Motor neuron (in vitro differentiated cells): ENCODE measurements at regions not wholly inside any gene's neighbourhood (a gene's known extent, or its start where the extent isn't known, plus 50 kb on each side); places are given as distances from the start of the nearest gene placed in this dataset.
A peak's percentile ranks its signal among the peaks of the same experiment; 100 is the strongest.
"Not testable (repeated sequence)": the region's sequence is repeated elsewhere in the genome, so short reads cannot be mapped to it uniquely, and the experiment has no call there.

Experiments used
- ATAC-seq, 8 experiments: fragments of 200-7000 bp; cut with Tn5 transposase; replicated peaks in 6 of 8; 2 replicates each; pipeline ENCODE4 v1.8.0; 2021; ENCODE audit warnings: mild to moderate bottlenecking in 8 of 8, moderate library complexity in 8 of 8
- H3K27ac ChIP-seq, 2 donors: fragments of 250-450 bp; sonication (Bioruptor Pico); 2 replicates each; pipeline ENCODE4 v1.9.0; 2021; ENCODE audit warnings: antibody characterized with exemption in 2 of 2, mild to moderate bottlenecking in 2 of 2, moderate library complexity in 1 of 2
- H3K4me1 ChIP-seq, 2 donors: fragments of 250-450 bp; sonication (Bioruptor Pico); replicated peaks in 1 of 2; 2 replicates each; pipeline ENCODE4 v1.6.1; 2021; ENCODE audit warnings: antibody characterized with exemption in 2 of 2, mild to moderate bottlenecking in 2 of 2, moderate library complexity in 1 of 2
- H3K4me3 ChIP-seq, 5 donors: fragments of 250-450 bp; sonication (Bioruptor Pico); 2 replicates each; pipeline ENCODE4 v1.9.0; 2021; ENCODE audit warnings: antibody characterized with exemption in 5 of 5, mild to moderate bottlenecking in 5 of 5, moderate library complexity in 4 of 5
- WGBS, 10 experiments: fragments of 450-650 bp; shearing (Covaris generic); methylation state at CpG; one replicate each; pipeline ENCODE4 v1.0.0; 2022; 5-methylcytosine and 5-hydroxymethylcytosine counted together
- in situ Hi-C, 9 experiments: fragments of 400-800 bp; cut with MboI; loops; one replicate each; pipeline ENCODE4 v1.15.0; 2021; ENCODE audit warnings: low sequenced_read_pairs in 9 of 9, low pct_unique_long_range_greater_than_20kb in 2 of 9; ENCODE audit not compliant: unreplicated experiment in 9 of 9

DNA sequence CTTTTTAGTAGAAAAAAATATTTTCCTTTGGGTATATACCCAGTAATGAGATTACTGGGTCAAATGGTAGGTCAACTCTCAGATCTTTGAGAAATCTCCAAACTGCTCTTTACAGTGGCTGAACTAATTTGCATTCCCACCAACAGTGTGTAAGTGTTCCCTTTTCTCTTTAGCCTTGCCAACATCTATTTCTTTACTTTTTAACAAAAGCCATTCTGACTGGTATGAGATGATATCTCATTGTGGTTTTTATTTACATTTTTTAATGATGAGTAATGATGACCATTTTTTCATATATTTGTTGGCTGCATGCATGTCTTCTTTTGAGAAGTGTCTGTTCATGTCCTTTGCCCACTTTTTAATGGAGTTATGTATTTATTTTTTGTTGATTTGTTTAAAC lies 1086.2 kb upstream of the GJE1 start:
- H3K27ac ChIP-seq, H3K4me3 ChIP-seq, ATAC-seq, in situ Hi-C loops, H3K4me1 ChIP-seq: not testable (repeated sequence)

DNA sequence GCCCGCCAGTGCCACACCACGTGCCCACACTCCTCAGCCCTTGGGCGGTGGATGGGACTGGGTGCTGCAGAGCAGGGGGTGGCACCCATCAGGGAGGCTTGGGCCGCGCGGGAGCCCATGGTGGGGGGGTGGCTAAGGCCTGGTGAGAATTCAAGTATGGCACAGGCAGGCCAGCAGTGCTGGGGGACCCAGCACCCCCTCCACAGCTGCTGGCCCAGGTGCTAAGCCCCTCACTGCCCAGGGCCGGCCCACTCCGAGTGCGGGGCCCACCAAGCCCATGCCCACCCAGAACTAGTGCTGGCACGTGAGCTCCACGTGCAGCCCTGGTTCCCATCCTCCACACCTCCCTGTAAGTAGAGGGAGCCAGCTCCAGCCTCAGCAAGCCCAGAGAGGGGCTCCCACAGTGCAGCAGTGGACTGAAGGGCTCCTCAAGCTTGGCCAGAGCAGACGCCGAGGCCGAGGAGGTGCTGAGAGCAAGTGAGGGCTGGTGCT lies 1091.1 kb upstream of the GJE1 start:
- no peak overlapping the region for H3K4me3 ChIP-seq
- H3K4me1 ChIP-seq, result no peaks in the 10 kb centered on the region
- H3K27ac ChIP-seq, result no peak overlapping the region
- WGBS, 10 experiments, result 96 to 100% (median 100%) methylated on average over 1 to 5 of the region's 14 CpGs; no CpG with 5 or more reads in 6 of the 10 experiments
- in situ Hi-C loops, result no loop called here
- no peak for ATAC-seq

- H3K27ac ChIP-seq, result no peak overlapping the region
- H3K4me1 ChIP-seq, result no peaks in the 10 kb centered on the region
- H3K4me3 ChIP-seq, result no peak overlapping the region
- in situ Hi-C loops, result no loop called here
- peak in 1 of 8 experiments; percentile 76 for ATAC-seq
- WGBS, 10 experiments, result 82 to 100% (median 90%) methylated on average over 1 to 5 of the region's 5 CpGs
Measured at GRCh38 chr6:141035312-141036200, 1097.2 kb upstream of the GJE1 start.

DNA sequence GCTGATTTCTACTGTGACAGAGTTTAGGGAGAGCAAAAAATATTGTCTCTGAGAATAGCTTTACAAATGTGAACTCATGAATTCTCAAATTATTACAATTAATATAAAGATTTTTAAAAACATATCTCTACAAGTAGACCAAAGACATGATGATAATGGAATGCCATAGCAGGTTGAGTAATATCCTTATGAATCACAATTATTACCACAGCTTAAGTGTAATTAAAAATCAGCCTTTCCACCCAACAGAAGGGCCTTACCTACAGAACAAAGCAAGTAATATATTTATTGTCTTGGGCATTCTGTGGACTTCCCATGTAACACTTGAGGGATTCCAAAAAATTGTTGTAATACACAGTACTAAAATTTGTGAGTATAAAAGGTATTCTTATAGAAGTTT lies 1099.6 kb upstream of the GJE1 start:
- Histone ChIP-seq H3K4me1 (no peaks in the 10 kb centered on the region), H3K4me3 (no peak overlapping the region), H3K27ac (no peak overlapping the region)
- ATAC-seq, result no peak
- in situ Hi-C loops, result no loop called here

GRCh38 chr6:141029908-141030307 lies 1102.8 kb upstream of the GJE1 start:
- 100% methylated on average over 1 of the region's 1 CpG; no CpG with 5 or more reads in 3 of the 10 experiments for WGBS, 10 experiments
- ATAC-seq, result no peak
- no peak overlapping the region for H3K4me3 ChIP-seq
- no peak overlapping the region for H3K27ac ChIP-seq
- in situ Hi-C loops, result no loop called here
- H3K4me1 ChIP-seq, result no peaks in the 10 kb centered on the region

DNA sequence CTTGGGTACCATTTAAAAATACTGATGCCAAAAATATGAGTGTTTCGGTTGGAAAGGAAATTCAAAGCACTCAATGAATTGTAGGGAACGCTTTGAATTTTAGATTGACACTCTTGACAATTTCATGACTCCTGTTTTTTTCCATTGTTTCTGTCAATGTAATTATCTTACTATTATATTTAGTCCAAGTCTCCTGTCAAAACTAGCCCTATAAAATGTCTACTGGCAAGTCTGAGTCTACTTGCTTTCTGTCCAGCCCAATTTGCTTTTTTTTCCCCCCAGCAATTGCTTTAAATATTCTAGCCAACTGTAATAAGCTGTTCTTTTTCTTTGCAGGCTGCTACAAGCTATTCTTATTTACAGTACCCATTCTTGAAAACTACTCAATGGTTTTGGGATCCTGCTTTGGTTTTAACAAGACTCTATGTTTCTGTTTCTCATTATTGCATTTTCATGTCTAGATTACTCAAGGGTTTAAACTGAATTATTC lies 1103.9 kb upstream of the GJE1 start:
- no peak for ATAC-seq
- H3K4me3 ChIP-seq, result no peak overlapping the region
- no peaks in the 10 kb centered on the region for H3K4me1 ChIP-seq
- in situ Hi-C loops, result no loop called here
- 29 to 100% (median 79%) methylated on average over 1 to 2 of the region's 2 CpGs; no CpG with 5 or more reads in 1 of the 10 experiments for WGBS, 10 experiments
- no peak overlapping the region for H3K27ac ChIP-seq

DNA sequence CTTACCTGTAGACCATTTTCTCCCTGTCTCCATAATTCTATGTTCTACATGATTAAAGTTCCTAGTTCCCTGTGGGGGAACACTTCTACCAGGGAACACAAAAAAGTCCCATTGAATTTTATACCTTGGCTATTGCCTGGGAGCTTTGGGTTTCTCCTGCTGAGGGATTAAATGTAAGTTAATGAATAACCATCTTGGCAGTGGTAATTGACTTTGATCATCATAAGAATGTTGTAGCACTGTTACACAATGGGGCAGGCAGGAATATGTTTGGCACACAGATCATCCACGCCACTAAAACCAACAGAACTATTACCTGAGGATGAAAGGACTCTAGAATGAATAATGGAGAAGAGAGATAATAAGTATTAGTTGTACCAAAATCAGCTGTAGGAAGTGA lies 1106.2 kb upstream of the GJE1 start:
- no peak for ATAC-seq
- in situ Hi-C loops, result no loop called here
- Histone ChIP-seq H3K4me3 (no peak overlapping the region), H3K27ac (no peak overlapping the region), H3K4me1 (no peaks in the 10 kb centered on the region)
- 40 to 71% (median 53%) methylated on average over 1 of the region's 1 CpG; no CpG with 5 or more reads in 6 of the 10 experiments for WGBS, 10 experiments

- Histone ChIP-seq H3K4me1 (no peaks in the 10 kb centered on the region), H3K27ac (no peak overlapping the region), H3K4me3 (no peak overlapping the region)
- no peak for ATAC-seq
- 8 to 100% (median 84%) methylated on average over 1 to 2 of the region's 2 CpGs for WGBS, 10 experiments
- in situ Hi-C loops, result no loop called here
Measured at GRCh38 chr6:141024526-141024925, 1108.2 kb upstream of the GJE1 start.

- WGBS, 10 experiments, result 76 to 100% (median 96%) methylated on average over 2 to 5 of the region's 5 CpGs
- in situ Hi-C loops, result no loop called here
- no peak overlapping the region for H3K4me3 ChIP-seq
- no peak for ATAC-seq
- H3K4me1 ChIP-seq, result no peaks in the 10 kb centered on the region
- H3K27ac ChIP-seq, result no peak overlapping the region
Measured at GRCh38 chr6:141017941-141018340, 1114.8 kb upstream of the GJE1 start.

GRCh38 chr6:141000917-141001316 lies 1131.8 kb upstream of the GJE1 start:
- ATAC-seq, result no peak
- no peak overlapping the region for H3K27ac ChIP-seq
- 79 to 100% (median 89%) methylated on average over 1 to 2 of the region's 2 CpGs for WGBS, 10 experiments
- no peak overlapping the region for H3K4me3 ChIP-seq
- in situ Hi-C loops, result no loop called here
- H3K4me1 ChIP-seq, result no peaks in the 10 kb centered on the region

DNA sequence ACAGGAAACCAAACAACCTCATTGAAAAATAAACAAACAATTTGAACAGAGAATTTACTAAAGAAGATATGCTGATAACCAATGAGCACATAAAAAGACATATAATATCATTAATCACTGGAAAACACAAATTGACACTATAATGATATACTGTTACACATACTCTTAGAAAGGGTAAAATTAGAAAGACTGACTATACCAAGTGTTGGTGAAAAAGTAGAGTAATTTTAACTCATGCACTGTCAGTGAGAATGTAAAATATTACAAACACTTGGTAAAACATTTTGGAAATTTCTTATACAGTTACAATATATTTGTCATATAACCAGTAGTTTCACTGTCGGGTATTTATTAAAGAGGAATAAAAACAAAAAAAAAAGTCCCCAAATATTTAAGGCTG lies 1139.2 kb upstream of the GJE1 start:
- Histone ChIP-seq H3K27ac (no peak overlapping the region), H3K4me1 (no peaks in the 10 kb centered on the region), H3K4me3 (no peak overlapping the region)
- 36 to 100% (median 97%) methylated on average over 1 of the region's 1 CpG; no CpG with 5 or more reads in 2 of the 10 experiments for WGBS, 10 experiments
- in situ Hi-C loops, result no loop called here
- no peak for ATAC-seq

DNA sequence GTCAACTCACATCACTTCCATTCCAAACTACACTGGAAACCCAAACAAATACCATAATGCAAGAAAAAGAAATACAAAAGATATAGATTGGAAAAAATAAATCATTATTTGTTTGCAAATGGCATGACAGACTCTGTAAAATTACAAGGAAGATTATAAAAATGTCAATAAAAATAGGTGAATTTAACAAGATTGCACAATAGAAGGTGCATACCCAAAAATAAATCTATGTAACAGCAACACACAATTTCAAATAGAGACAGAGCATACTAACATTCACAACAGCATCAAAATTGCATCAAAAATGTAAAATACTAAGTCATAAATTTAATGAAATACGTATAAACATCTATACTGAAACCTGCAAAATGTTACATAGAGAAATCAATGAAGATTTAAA lies 1140.0 kb upstream of the GJE1 start:
- Histone ChIP-seq H3K27ac (no peak overlapping the region), H3K4me3 (no peak overlapping the region), H3K4me1 (no peaks in the 10 kb centered on the region)
- ATAC-seq, result no peak
- WGBS, 10 experiments, result 50 to 100% (median 82%) methylated on average over 1 of the region's 1 CpG; no CpG with 5 or more reads in 1 of the 10 experiments
- in situ Hi-C loops, result no loop called here

DNA sequence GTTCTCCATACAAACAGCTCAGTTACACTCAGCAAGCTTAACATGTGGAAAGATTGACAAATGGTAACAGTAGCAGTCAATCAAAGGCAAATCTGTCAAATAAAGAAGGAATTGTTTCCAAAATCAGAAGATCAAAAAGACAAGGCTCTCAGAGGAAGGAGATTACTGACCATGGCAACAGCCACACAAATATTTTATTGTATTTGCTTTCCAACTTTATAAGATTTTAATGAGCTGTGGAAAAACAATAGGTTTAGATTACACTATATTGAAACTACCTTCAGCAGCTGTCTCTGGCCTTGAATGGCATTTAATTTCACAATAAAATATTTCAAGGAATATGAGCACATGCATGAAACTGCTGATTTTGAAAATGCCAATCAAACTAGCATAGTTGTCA lies 1143.9 kb upstream of the GJE1 start:
- Histone ChIP-seq H3K27ac (no peak overlapping the region), H3K4me3 (no peak overlapping the region), H3K4me1 (no peaks in the 10 kb centered on the region)
- in situ Hi-C loops, result no loop called here
- no peak for ATAC-seq
